Testis (tissue), 2 donors: ENCODE measurements at regions not wholly inside any gene's neighbourhood (a gene's known extent, or its start where the extent isn't known, plus 50 kb on each side); places are given as distances from the start of the nearest gene placed in this dataset.

Experiments used
- DNase-seq: peaks from one replicate; pipeline ENCODE4 v3.0.0-alpha.2; 2019
- H3K27ac ChIP-seq, 2 donors: fragments of 200-600 bp; sonication (generic); one replicate each; pipeline ENCODE4 v1.5.1; 2019
- H3K27me3 ChIP-seq: fragments of 200-600 bp; sonication (generic); one replicate; pipeline ENCODE4 v1.5.1; 2019
- H3K36me3 ChIP-seq: fragments of 200-600 bp; sonication (generic); one replicate; pipeline ENCODE4 v1.5.1; 2017; ENCODE audit warnings: low read depth; ENCODE audit errors: missing control alignments
- H3K4me1 ChIP-seq: fragments of 200-600 bp; sonication (generic); one replicate; pipeline ENCODE4 v1.5.1; 2019
- H3K4me3 ChIP-seq, 2 donors: fragments of 200-600 bp; sonication (generic); one replicate each; pipeline ENCODE4 v1.5.1; 2017 to 2019
- H3K9me3 ChIP-seq: fragments of 200-600 bp; sonication (generic); one replicate; pipeline ENCODE4 v1.5.1; 2017
- POLR2A ChIP-seq: fragments of 450-650 bp; IDR thresholded peaks from one replicate; pipeline ENCODE4 v1.6.1; 2017; ENCODE audit warnings: antibody characterized with exemption, mild to moderate bottlenecking, moderate library complexity
- WGBS, 2 donors: methylation state at CpG; one replicate each; pipeline ENCODE4 v1.1.5; 2018; 5-methylcytosine and 5-hydroxymethylcytosine counted together
- intact Hi-C: fragments of 100-400 bp; cut with DNase I; formaldehyde crosslinking; loops from one replicate; pipeline ENCODE4 v1.15.1; 2023; ENCODE audit warnings: low total_unique reads
- TF ChIP-seq, protein P1 (sequence below), 3 experiments: fragments of 450-650 bp in 2 of 3; fragments of 200-600 bp in 1 of 3; sonication (generic) in 1 of 3; IDR thresholded peaks; one replicate each; pipeline ENCODE4 v1.5.1; 2016 to 2019; ENCODE audit warnings: antibody characterized with exemption in 3 of 3, mild to moderate bottlenecking in 2 of 3, moderate library complexity in 1 of 3

DNA sequence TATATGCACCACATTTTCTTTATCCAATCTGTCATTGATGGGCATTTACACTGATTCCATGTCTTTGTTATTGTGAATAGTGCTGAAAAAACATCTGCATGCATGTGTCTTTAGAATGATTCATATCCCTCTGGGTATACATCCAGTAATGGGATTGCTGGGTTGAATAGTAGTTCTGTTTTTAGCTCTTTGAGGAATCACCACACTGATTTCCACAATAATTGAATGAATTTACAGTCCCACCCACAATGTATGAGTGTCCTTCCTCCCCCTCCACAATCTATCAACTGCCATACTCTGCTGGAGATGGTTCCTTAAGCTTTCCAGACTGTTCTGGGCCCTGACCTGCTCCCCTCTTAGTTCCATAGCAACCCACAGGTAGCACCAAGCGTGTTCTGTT is 667.0 kb downstream of the LIG4 start:
- no peaks in the 10 kb centered on the region for H3K27me3 ChIP-seq
- no peak overlapping the region for H3K4me3 ChIP-seq
- no peak for DNase-seq
- 86 to 93% methylated on average over 1 of the region's 1 CpG for WGBS, 2 donors
- no peak overlapping the region for H3K27ac ChIP-seq
- TF ChIP-seq POLR2A: no peak
- TF ChIP-seq, protein P1, sequence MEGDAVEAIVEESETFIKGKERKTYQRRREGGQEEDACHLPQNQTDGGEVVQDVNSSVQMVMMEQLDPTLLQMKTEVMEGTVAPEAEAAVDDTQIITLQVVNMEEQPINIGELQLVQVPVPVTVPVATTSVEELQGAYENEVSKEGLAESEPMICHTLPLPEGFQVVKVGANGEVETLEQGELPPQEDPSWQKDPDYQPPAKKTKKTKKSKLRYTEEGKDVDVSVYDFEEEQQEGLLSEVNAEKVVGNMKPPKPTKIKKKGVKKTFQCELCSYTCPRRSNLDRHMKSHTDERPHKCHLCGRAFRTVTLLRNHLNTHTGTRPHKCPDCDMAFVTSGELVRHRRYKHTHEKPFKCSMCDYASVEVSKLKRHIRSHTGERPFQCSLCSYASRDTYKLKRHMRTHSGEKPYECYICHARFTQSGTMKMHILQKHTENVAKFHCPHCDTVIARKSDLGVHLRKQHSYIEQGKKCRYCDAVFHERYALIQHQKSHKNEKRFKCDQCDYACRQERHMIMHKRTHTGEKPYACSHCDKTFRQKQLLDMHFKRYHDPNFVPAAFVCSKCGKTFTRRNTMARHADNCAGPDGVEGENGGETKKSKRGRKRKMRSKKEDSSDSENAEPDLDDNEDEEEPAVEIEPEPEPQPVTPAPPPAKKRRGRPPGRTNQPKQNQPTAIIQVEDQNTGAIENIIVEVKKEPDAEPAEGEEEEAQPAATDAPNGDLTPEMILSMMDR (IDR thresholded peaks at IDR 0.05): no peak
- H3K9me3 ChIP-seq: no peaks in the 10 kb centered on the region
- intact Hi-C loops: no loop called here
- no peaks in the 10 kb centered on the region for H3K36me3 ChIP-seq
- H3K4me1 ChIP-seq: no peaks in the 10 kb centered on the region

DNA sequence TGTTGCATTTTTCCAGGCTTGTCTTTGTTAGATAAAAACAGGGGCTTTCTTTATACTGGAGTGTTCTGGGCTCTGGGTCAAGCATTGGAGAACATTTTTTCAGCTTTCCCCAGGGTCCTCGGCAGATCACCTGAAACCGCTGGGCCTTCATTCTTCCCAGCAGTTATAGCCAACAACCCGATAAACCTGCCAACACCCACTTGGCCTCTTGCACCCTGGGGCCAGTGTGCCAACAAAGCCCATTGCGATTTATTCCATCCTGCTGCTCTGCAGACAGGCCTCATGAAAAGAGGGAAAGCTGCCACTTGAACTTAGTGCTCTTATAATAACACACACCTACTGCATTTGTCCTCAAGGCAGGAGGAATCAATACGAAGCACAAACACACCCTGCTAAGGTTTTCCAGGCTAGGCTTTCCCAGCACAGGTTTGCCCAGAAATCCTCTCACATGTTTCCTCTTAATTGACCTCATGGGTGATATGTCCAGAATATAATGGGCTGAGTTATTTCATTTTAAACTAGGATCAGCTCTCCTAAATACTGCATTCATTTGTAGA is 669.3 kb downstream of the LIG4 start:
- no peaks in the 10 kb centered on the region for H3K4me1 ChIP-seq
- 56 to 76% methylated on average over 5 of the region's 5 CpGs for WGBS, 2 donors
- H3K4me3 ChIP-seq: no peak overlapping the region
- no peak overlapping the region for H3K27ac ChIP-seq
- H3K9me3 ChIP-seq: no peaks in the 10 kb centered on the region
- H3K27me3 ChIP-seq: no peaks in the 10 kb centered on the region
- intact Hi-C loops: no loop called here
- TF ChIP-seq, protein P1 (IDR thresholded peaks at IDR 0.05): no peak
- no peak for TF ChIP-seq POLR2A
- no peak for DNase-seq
- H3K36me3 ChIP-seq: no peaks in the 10 kb centered on the region

DNA sequence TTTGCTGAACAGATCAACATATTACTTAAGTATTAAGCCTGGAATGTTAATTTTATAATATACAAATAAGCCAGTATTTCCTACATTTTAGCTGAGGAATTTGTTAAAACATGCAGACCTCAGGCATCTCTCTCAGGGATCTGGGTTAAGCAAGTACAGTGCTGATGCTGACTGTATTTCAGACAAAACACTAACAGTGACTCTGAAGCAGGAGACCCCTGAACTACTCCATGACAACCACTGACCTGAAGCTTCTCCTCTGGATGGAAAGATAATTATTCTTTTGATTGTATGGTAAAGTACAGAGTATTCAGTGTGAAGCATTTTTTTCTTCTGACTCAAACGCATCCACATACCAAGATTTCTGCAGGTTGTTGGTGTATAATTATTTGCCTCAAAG is 680.8 kb downstream of the LIG4 start:
- Histone ChIP-seq H3K27ac (no peak overlapping the region), H3K4me1 (no peaks in the 10 kb centered on the region), H3K9me3 (no peaks in the 10 kb centered on the region), H3K27me3 (no peaks in the 10 kb centered on the region), H3K36me3 (no peaks in the 10 kb centered on the region), H3K4me3 (no peak overlapping the region)
- DNase-seq: no peak
- 70 to 94% methylated on average over 1 of the region's 1 CpG for WGBS, 2 donors
- TF ChIP-seq POLR2A: no peak
- TF ChIP-seq, protein P1 (IDR thresholded peaks at IDR 0.05): no peak
- intact Hi-C loops: no loop called here

DNA sequence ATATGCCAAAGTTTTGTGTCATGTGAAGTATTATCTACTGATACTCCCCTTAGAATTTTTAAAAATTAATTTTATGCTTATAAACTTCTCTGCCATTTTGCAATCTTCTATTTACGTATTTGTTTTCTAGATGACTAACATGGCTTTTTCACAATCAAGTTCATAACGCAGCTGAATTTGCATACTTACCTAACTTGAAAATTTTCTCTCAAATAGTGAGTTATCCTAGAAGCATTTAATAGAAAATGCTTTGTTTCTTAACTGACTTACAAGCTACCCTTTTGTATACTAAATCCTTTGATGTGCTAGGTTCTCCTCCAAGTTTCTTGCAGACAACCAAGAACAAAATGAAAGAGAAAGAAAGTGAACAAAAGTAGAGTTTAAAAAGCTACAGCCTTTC is 683.5 kb downstream of the LIG4 start:
- TF ChIP-seq, protein P1 (IDR thresholded peaks at IDR 0.05): no peak
- TF ChIP-seq POLR2A: no peak
- intact Hi-C loops: no loop called here
- Histone ChIP-seq H3K4me1 (no peaks in the 10 kb centered on the region), H3K27me3 (no peaks in the 10 kb centered on the region), H3K36me3 (no peaks in the 10 kb centered on the region), H3K4me3 (no peak overlapping the region), H3K27ac (no peak overlapping the region), H3K9me3 (no peaks in the 10 kb centered on the region)
- DNase-seq: no peak
- 77 to 78% methylated on average over 2 of the region's 2 CpGs for WGBS, 2 donors

DNA sequence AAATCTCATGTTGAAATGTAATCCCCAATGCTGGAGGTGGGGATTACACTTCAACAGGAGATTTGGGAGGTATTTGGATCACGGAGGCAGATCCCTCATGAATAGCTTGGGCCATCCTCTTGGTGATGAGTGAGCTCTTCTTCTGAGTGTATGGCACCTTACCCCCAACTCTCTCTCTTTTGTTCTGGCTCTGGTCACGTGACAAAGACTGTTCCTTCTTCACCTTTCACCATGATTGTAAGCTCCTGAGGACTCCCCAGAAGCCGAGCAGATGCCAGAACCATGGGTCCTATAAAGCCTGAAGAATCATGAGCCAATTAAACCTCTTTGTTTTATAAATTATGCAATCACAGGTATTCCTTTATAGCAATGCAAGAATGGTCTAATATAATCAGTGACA is 684.2 kb downstream of the LIG4 start:
- 83 to 85% methylated on average over 2 to 3 of the region's 3 CpGs for WGBS, 2 donors
- Histone ChIP-seq H3K27me3 (no peaks in the 10 kb centered on the region), H3K36me3 (no peaks in the 10 kb centered on the region), H3K9me3 (no peaks in the 10 kb centered on the region), H3K27ac (no peak overlapping the region), H3K4me1 (no peaks in the 10 kb centered on the region), H3K4me3 (no peak overlapping the region)
- intact Hi-C loops: no loop called here
- TF ChIP-seq, protein P1 (IDR thresholded peaks at IDR 0.05): no peak
- no peak for TF ChIP-seq POLR2A
- DNase-seq: no peak
